ENCODE measurements at regions not wholly inside any gene's neighbourhood (a gene's known extent, or its start where the extent isn't known, plus 50 kb on each side); places are given as distances from the start of the nearest gene placed in this dataset.

GRCh38 chr1:173100476-173101107, 49.9 kb upstream of the TNFSF18 start:
- Histone ChIP-seq H3K4me3 (no peak overlapping the region), H3K4me1 (ENCODE audit: control insufficient read depth, insufficient read depth, low read length) (no peaks in the 10 kb centered on the region), H3K79me2 (ENCODE audit: control insufficient read depth, insufficient read depth, low read length) (no peaks in the 10 kb centered on the region), H3K27me3 (replicated peaks in 1 of 2; ENCODE audit: control insufficient read depth in 2 of 2, insufficient read depth in 2 of 2, low read length in 1 of 2) (no peaks in the 10 kb centered on the region), H4K20me1 (ENCODE audit: control insufficient read depth, insufficient read depth) (no peaks in the 10 kb centered on the region), H2AFZ (ENCODE audit: control insufficient read depth, low read depth, low read length) (no peak overlapping the region), H3K27ac (ENCODE audit: control insufficient read depth, insufficient read depth) (no peak overlapping the region), H3K9me3 (replicated peaks; ENCODE audit: control insufficient read depth, insufficient read depth, low read length) (no peaks in the 10 kb centered on the region; the same call in 2 of the 3 replicates), H3K9ac (ENCODE audit: control insufficient read depth, insufficient read depth, low read length) (no peak overlapping the region), H3K36me3 (ENCODE audit: control insufficient read depth in 2 of 2, insufficient read depth in 2 of 2, low read length in 1 of 2) (no peaks in the 10 kb centered on the region), H3K4me2 (ENCODE audit: control insufficient read depth, insufficient read depth) (no peak overlapping the region)
- no TSS peak for BruUV-seq (replicated peaks)
- ChIA-PET RAD21 (ENCODE audit: unreplicated experiment) (no interaction called here), CTCF (interaction anchor here (0.8 kb wide), 1 partner anchor 479 kb away, joined by 3 read pairs; no protein-coding TSS in a partner anchor), SMC1A (ENCODE audit: uncharacterized antibody, unreplicated experiment) (no interaction called here), POLR2A (no interaction called here)
- ATAC-seq, result no peak
- WGBS (ENCODE audit: insufficient coverage, insufficient replicate concordance, low lambda C conversion rate, missing lambda C conversion rate), result 93% methylated on average over 1 of the region's 1 CpG
- intact Hi-C loops (cut with micrococcal nuclease; ENCODE audit: unreplicated experiment) (no loop called here), in situ Hi-C loops (cut with MboI) (no loop called here)
- no peak for DNase-seq (ENCODE audit: low read depth, low spot score)
- no peak for FAIRE-seq
- no peak for TF ChIP-seq SUZ12 (IDR thresholded peaks at IDR 0.05; ENCODE audit: unreplicated experiment)
- no peak for TF ChIP-seq ZBTB11 (CRISPR knock-in tag; IDR thresholded peaks at IDR 0.05)
- no peak for TF ChIP-seq NKRF (conservative IDR thresholded peaks at IDR 0.05)
- TF ChIP-seq MLLT1 (IDR thresholded peaks at IDR 0.05), result no peak
- TF ChIP-seq, protein P1, sequence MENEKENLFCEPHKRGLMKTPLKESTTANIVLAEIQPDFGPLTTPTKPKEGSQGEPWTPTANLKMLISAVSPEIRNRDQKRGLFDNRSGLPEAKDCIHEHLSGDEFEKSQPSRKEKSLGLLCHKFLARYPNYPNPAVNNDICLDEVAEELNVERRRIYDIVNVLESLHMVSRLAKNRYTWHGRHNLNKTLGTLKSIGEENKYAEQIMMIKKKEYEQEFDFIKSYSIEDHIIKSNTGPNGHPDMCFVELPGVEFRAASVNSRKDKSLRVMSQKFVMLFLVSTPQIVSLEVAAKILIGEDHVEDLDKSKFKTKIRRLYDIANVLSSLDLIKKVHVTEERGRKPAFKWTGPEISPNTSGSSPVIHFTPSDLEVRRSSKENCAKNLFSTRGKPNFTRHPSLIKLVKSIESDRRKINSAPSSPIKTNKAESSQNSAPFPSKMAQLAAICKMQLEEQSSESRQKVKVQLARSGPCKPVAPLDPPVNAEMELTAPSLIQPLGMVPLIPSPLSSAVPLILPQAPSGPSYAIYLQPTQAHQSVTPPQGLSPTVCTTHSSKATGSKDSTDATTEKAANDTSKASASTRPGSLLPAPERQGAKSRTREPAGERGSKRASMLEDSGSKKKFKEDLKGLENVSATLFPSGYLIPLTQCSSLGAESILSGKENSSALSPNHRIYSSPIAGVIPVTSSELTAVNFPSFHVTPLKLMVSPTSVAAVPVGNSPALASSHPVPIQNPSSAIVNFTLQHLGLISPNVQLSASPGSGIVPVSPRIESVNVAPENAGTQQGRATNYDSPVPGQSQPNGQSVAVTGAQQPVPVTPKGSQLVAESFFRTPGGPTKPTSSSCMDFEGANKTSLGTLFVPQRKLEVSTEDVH (IDR thresholded peaks at IDR 0.05; ENCODE audit: low read depth, partially characterized antibody), result no peak
- no peak for TF ChIP-seq SMAD1 (IDR thresholded peaks at IDR 0.05; ENCODE audit: low read depth, partially characterized antibody)
- no peak for TF ChIP-seq ZNF24 (IDR thresholded peaks at IDR 0.05)
- no peak for TF ChIP-seq ZNF384 (IDR thresholded peaks at IDR 0.05; ENCODE audit: borderline replicate concordance, low read depth, low read length)
- no peak for TF ChIP-seq SP1 (IDR thresholded peaks at IDR 0.05; ENCODE audit: low read depth, low read length)
- TF ChIP-seq USF1 (IDR thresholded peaks at IDR 0.05; ENCODE audit: borderline replicate concordance, extremely low read length, insufficient read depth, low read depth, low read length), result no peak
- TF ChIP-seq TBL1XR1 (IDR thresholded peaks at IDR 0.05; ENCODE audit: low read depth, low read length), result no peak
- no peak for TF ChIP-seq CHD2 (IDR thresholded peaks at IDR 0.05; ENCODE audit: borderline replicate concordance, low read depth, low read length)
- TF ChIP-seq ZNF207 (IDR thresholded peaks at IDR 0.05; ENCODE audit: borderline replicate concordance), result no peak

Measured in GM12878 (cell line).